RWPE1 (cell line): ENCODE measurements at regions not wholly inside any gene's neighbourhood (a gene's known extent, or its start where the extent isn't known, plus 50 kb on each side); places are given as distances from the start of the nearest gene placed in this dataset.
"Not testable (repeated sequence)": the region's sequence is repeated elsewhere in the genome, so short reads cannot be mapped to it uniquely, and the experiment has no call there.

ENCODE experiments used
- CTCF ChIA-PET: fragments of 350-600 bp; sonication (Branson Sonifier 250); formaldehyde crosslinking; extraction: SDS; loops from one replicate; lab custom pipeline; 2021; lab: Yijun Ruan, JAX
- POLR2A ChIA-PET: fragments of 400-600 bp; formaldehyde crosslinking; extraction: SDS; loops from one replicate; lab custom pipeline; 2020; ENCODE audit warnings: antibody characterized with exemption; ENCODE audit not compliant: low non-redundant PET; lab: Yijun Ruan, JAX
- DNase-seq: peaks from one replicate; pipeline ENCODE4 v3.0.0; 2012; ENCODE audit warnings: low spot score
- H3K27ac ChIP-seq: fragments of 450-650 bp; 2 replicates; pipeline ENCODE4 v1.5.1; 2017
- TF ChIP-seq, protein P1 (sequence below): fragments of 450-650 bp; conservative IDR thresholded peaks from 2 replicates; pipeline ENCODE4 v1.5.1; 2017; ENCODE audit warnings: low read depth, mild to moderate bottlenecking

DNA sequence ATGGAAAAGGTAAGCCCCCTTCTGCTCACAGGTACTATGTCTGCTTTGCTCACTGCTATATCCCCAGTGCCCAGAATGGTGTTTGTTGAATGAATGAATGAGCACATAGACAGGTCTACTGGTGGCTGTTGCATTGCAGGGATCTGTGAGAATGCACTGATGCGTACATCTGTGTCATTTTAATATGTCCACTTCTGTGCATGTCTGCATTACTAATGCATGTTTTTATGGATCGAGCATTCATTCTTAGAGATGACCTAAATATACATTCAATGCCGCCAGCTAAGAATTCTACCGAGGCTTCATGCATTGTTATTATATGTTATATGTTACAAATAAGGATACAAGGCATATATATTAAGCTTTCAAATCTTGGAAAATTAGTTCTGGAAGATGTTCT is 73.8 kb downstream of the SPRING1 start:
- TF ChIP-seq, protein P1, sequence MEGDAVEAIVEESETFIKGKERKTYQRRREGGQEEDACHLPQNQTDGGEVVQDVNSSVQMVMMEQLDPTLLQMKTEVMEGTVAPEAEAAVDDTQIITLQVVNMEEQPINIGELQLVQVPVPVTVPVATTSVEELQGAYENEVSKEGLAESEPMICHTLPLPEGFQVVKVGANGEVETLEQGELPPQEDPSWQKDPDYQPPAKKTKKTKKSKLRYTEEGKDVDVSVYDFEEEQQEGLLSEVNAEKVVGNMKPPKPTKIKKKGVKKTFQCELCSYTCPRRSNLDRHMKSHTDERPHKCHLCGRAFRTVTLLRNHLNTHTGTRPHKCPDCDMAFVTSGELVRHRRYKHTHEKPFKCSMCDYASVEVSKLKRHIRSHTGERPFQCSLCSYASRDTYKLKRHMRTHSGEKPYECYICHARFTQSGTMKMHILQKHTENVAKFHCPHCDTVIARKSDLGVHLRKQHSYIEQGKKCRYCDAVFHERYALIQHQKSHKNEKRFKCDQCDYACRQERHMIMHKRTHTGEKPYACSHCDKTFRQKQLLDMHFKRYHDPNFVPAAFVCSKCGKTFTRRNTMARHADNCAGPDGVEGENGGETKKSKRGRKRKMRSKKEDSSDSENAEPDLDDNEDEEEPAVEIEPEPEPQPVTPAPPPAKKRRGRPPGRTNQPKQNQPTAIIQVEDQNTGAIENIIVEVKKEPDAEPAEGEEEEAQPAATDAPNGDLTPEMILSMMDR: no peak
- POLR2A ChIA-PET: no interaction called here
- H3K27ac ChIP-seq: no peak overlapping the region
- CTCF ChIA-PET: no interaction called here
- DNase-seq: no peak

- no peak for DNase-seq
- peak overlapping the region; percentile 14; the same call in 1 of the 2 replicates for H3K27ac ChIP-seq
- CTCF ChIA-PET: no interaction called here
- TF ChIP-seq, protein P1: no peak
- POLR2A ChIA-PET: no interaction called here
Measured at GRCh38 chr12:116662612-116663144, 75.2 kb downstream of the SPRING1 start.

GRCh38 chr12:116661341-116661740 is 76.5 kb downstream of the SPRING1 start:
- POLR2A ChIA-PET: no interaction called here
- CTCF ChIA-PET: no interaction called here
- H3K27ac ChIP-seq: no peak overlapping the region
- DNase-seq: no peak
- TF ChIP-seq, protein P1: no peak

DNA sequence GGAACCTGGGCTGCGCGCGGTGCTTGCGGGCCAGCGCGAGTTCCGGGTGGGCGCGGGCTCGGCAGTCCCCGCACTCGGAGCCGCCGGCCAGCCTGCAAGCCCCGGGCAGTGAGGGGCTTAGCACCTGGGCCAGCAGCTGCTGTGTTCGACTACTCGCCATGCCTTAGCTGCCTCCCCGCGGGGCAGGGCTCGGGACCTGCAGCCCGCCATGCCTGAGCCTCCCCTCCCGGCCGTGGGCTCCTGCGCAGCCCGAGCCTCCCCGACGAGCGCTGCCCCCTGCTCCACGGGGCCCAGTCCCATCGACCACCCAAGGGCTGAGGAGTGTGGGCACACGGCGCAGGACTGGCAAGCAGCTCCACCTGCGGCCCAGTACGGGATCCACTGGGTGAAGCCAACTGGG is 77.1 kb downstream of the SPRING1 start:
- DNase-seq, CTCF ChIA-PET, POLR2A ChIA-PET, H3K27ac ChIP-seq: not testable (repeated sequence)

GRCh38 chr12:116659771-116660481 is 77.9 kb downstream of the SPRING1 start:
- ChIA-PET CTCF (no interaction called here), POLR2A (no interaction called here)
- DNase-seq: no peak
- H3K27ac ChIP-seq: no peak overlapping the region
- TF ChIP-seq, protein P1: no peak

DNA sequence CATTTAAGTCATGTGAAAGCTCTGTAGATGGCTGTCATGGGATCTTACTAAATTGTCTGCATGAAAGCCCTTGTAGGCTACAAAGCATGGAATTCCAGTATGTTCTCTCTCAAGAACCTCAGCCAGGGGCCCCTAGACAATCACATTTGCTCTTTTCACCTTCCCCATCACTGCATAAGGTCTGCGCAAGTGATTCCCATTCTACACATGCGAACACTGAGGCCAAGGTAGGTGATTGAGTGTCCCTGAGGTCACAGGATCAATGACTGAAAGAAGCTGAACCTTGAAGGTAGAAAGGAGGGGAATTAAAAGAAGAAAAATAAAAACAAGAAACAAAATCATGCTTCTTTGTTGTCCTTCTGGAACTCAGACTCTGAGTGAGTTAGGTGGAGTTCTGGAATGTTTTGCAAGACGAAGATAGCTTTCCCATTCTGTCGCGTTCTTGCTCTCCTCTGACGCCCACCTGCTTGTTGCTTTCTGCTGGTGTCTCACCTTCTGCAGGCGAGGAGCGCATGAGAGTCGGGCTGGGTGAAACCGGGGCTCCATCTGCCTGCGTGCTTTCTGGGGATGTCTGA is 79.9 kb downstream of the SPRING1 start:
- TF ChIP-seq, protein P1: no peak
- ChIA-PET CTCF (interaction anchor here (0.6 to 0.7 kb wide), 2 partner anchors 18 to 30 kb away, joined by 3 read pairs; no protein-coding TSS in a partner anchor), POLR2A (no interaction called here)
- peak overlapping the region; percentile 18 for H3K27ac ChIP-seq
- DNase-seq: no peak

DNA sequence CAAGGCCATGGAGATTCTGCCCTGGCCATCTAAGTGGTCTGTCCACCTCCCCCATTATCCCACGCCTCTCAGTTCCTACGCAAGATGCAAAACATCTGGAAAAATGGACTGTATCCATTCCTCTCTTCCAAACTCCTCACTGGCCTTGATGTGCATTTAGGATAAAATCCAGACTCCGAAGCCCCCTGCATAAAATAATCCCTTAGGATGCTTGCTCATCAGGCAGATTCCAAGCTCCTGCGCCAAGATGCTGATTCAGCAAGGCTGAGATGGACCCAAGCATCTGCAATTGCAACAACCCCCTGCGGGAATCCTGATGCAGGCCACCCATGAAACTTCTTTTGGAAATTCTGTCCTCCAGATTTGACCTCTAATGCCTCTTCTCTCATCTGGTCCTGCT is 81.6 kb downstream of the SPRING1 start:
- ChIA-PET POLR2A (no interaction called here), CTCF (no interaction called here)
- TF ChIP-seq, protein P1: no peak
- no peak for DNase-seq
- H3K27ac ChIP-seq: no peak overlapping the region
